22Rv1 (cell line): ENCODE measurements at regions not wholly inside any gene's neighbourhood (a gene's known extent, or its start where the extent isn't known, plus 50 kb on each side); places are given as distances from the start of the nearest gene placed in this dataset.

ENCODE experiments used
- ZFX ChIP-seq: fragments of 450-650 bp; IDR thresholded peaks from 2 replicates; pipeline ENCODE4 v1.6.1; 2017; ENCODE audit warnings: antibody characterized with exemption, borderline replicate concordance
- TF ChIP-seq, protein P1 (sequence below): fragments of 450-650 bp; IDR thresholded peaks from 2 replicates; pipeline ENCODE4 v1.5.1; 2017; ENCODE audit warnings: mild to moderate bottlenecking

DNA sequence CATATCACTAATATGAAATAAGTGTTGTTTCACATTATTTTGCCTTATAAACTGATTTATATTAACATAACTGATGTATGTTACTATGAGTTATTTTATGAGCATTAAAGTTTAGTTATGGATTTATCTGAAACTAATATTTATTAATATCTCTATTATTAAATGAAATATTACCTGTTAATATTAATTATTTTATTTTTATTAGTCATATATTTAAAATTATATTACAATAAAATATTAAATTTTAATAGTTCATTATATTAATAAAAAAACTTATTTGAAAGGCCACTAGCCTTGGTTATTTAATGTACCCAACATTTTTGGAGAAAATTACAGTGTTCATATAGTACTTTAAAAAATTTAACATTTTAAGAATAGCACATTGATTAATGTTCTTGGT lies 1643.4 kb upstream of the MIR17HG start:
- TF ChIP-seq, protein P1, sequence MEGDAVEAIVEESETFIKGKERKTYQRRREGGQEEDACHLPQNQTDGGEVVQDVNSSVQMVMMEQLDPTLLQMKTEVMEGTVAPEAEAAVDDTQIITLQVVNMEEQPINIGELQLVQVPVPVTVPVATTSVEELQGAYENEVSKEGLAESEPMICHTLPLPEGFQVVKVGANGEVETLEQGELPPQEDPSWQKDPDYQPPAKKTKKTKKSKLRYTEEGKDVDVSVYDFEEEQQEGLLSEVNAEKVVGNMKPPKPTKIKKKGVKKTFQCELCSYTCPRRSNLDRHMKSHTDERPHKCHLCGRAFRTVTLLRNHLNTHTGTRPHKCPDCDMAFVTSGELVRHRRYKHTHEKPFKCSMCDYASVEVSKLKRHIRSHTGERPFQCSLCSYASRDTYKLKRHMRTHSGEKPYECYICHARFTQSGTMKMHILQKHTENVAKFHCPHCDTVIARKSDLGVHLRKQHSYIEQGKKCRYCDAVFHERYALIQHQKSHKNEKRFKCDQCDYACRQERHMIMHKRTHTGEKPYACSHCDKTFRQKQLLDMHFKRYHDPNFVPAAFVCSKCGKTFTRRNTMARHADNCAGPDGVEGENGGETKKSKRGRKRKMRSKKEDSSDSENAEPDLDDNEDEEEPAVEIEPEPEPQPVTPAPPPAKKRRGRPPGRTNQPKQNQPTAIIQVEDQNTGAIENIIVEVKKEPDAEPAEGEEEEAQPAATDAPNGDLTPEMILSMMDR: no peak
- TF ChIP-seq ZFX: no peak
